ENCODE measurements at regions not wholly inside any gene's neighbourhood (a gene's known extent, or its start where the extent isn't known, plus 50 kb on each side); places are given as distances from the start of the nearest gene placed in this dataset.

DNA sequence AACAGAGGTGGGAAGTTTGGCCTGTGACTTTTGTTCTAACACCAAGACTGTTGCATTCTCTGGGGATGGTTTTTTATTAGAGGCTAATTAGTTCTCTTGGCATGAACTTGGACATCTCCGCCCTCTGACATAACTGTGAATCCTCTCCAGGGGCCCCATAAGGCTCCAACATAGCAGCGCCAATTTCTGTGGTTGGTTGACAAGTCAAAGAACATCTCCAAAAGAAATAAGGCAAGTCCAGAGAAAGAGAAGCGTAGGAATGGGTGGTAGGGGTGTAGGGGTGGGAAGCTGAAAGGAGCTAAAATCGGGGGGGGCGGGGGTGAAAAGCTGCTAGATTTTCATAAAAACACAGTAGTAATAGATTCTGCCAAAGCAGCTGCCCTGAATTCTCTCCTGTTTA is 81.0 kb upstream of the DAB2 start:
- TF ChIP-seq BHLHE40 (IDR thresholded peaks at IDR 0.05; ENCODE audit: borderline replicate concordance) = no peak
- TF ChIP-seq ZNF384 (IDR thresholded peaks at IDR 0.05) = no peak
- no peak for TF ChIP-seq SP1 (IDR thresholded peaks at IDR 0.05)
- no peak for TF ChIP-seq FOXK2 (IDR thresholded peaks at IDR 0.05)
- no peak for TF ChIP-seq SUZ12 (IDR thresholded peaks at IDR 0.05)
- no peak for TF ChIP-seq NFRKB (IDR thresholded peaks at IDR 0.05)
- TF ChIP-seq ELF4 (IDR thresholded peaks at IDR 0.05) = no peak
- no peak for TF ChIP-seq ARNT (IDR thresholded peaks at IDR 0.05)
- no peak for TF ChIP-seq TARDBP (IDR thresholded peaks at IDR 0.05)
- TF ChIP-seq L3MBTL2 (conservative IDR thresholded peaks at IDR 0.05) = no peak
- TF ChIP-seq, protein P1, sequence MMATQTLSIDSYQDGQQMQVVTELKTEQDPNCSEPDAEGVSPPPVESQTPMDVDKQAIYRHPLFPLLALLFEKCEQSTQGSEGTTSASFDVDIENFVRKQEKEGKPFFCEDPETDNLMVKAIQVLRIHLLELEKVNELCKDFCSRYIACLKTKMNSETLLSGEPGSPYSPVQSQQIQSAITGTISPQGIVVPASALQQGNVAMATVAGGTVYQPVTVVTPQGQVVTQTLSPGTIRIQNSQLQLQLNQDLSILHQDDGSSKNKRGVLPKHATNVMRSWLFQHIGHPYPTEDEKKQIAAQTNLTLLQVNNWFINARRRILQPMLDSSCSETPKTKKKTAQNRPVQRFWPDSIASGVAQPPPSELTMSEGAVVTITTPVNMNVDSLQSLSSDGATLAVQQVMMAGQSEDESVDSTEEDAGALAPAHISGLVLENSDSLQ (IDR thresholded peaks at IDR 0.05) = no peak
- no peak for TF ChIP-seq FOXM1 (IDR thresholded peaks at IDR 0.05; ENCODE audit: borderline replicate concordance)
